Neural cell (in vitro differentiated cells): ENCODE measurements at regions not wholly inside any gene's neighbourhood (a gene's known extent, or its start where the extent isn't known, plus 50 kb on each side); places are given as distances from the start of the nearest gene placed in this dataset.

Experiments
- H2AFZ ChIP-seq: fragments of 200-600, 300-800 bp; sonication (generic), shearing (Covaris generic); 2 replicates; pipeline ENCODE4 v1.6.0; 2014; ENCODE audit warnings: low read depth, mild to moderate bottlenecking, antibody characterized with exemption, low read length, moderate library complexity
- H3F3A ChIP-seq: fragments of 200-600 bp; shearing (Covaris generic); 2 replicates; pipeline ENCODE4 v1.6.1; 2016; ENCODE audit warnings: mild to moderate bottlenecking, moderate library complexity, mixed read lengths, antibody characterized with exemption, low read length; ENCODE audit not compliant: insufficient read depth, poor library complexity, severe bottlenecking
- H3K27ac ChIP-seq: fragments of 200-600, 300-800 bp; sonication (generic), shearing (Covaris generic); 2 replicates; pipeline ENCODE4 v1.5.1; 2014; ENCODE audit warnings: mild to moderate bottlenecking, low read length, moderate library complexity
- H3K27me3 ChIP-seq: fragments of 300-800, 200-600 bp; sonication (generic), shearing (Covaris generic); 2 replicates; pipeline ENCODE4 v1.6.0; 2014; ENCODE audit warnings: mild to moderate bottlenecking, low read depth, low read length, moderate library complexity; ENCODE audit not compliant: insufficient read depth
- H3K36me3 ChIP-seq: fragments of 300-800, 200-600 bp; sonication (generic), shearing (Covaris generic); 2 replicates; pipeline ENCODE4 v1.5.1; 2014; ENCODE audit warnings: mild to moderate bottlenecking, antibody characterized with exemption, low read length, moderate library complexity; ENCODE audit not compliant: insufficient read depth
- H3K4me2 ChIP-seq: fragments of 300-800, 200-600 bp; sonication (generic), shearing (Covaris generic); 2 replicates; pipeline ENCODE4 v1.6.0; 2014; ENCODE audit warnings: mild to moderate bottlenecking, low read length
- H3K4me3 ChIP-seq: fragments of 300-800, 200-600 bp; sonication (generic), shearing (Covaris generic); 2 replicates; pipeline ENCODE4 v1.5.1; 2014; ENCODE audit warnings: mild to moderate bottlenecking, low read length, moderate library complexity
- H3K79me2 ChIP-seq: fragments of 200-600 bp; shearing (Covaris generic); replicated peaks from 2 replicates; pipeline ENCODE4 v1.6.0; 2014; ENCODE audit warnings: mild to moderate bottlenecking, low read length, moderate library complexity; ENCODE audit not compliant: insufficient read depth
- H3K9ac ChIP-seq: fragments of 300-800, 200-600 bp; sonication (generic), shearing (Covaris generic); 2 replicates; pipeline ENCODE4 v1.6.1; 2016; ENCODE audit warnings: mild to moderate bottlenecking, low read length, mixed read lengths
- H3K9me2 ChIP-seq: fragments of 200-600 bp; shearing (Covaris generic); 2 replicates; pipeline ENCODE4 v1.6.1; 2016; ENCODE audit warnings: mild to moderate bottlenecking, low read length, mixed read lengths; ENCODE audit not compliant: insufficient read depth
- H3K9me3 ChIP-seq: fragments of 200-600, 300-800 bp; sonication (generic), shearing (Covaris generic); 2 replicates; pipeline ENCODE4 v1.6.1; 2016; ENCODE audit warnings: mild to moderate bottlenecking, mixed run types, low read length, moderate library complexity, mixed read lengths
- H4K20me1 ChIP-seq: fragments of 200-600 bp; shearing (Covaris generic); 2 replicates; pipeline ENCODE4 v1.6.1; 2016; ENCODE audit warnings: mild to moderate bottlenecking, mixed run types; ENCODE audit not compliant: insufficient read depth
- EP300 ChIP-seq: fragments of 450-650 bp; conservative IDR thresholded peaks from 2 replicates; pipeline ENCODE4 v1.6.1; 2014; ENCODE audit warnings: antibody characterized with exemption, mild to moderate bottlenecking, moderate library complexity; ENCODE audit not compliant: poor library complexity, severe bottlenecking
- EZH2 ChIP-seq: fragments of 200-600, 300-800 bp; shearing (Covaris generic), sonication (generic); IDR thresholded peaks from 2 replicates; pipeline ENCODE4 v1.6.1; 2014; ENCODE audit warnings: antibody characterized with exemption, low read length, borderline replicate concordance, mild to moderate bottlenecking; ENCODE audit not compliant: insufficient read depth, poor library complexity, severe bottlenecking
- MXI1 ChIP-seq: fragments of 450-650 bp; conservative IDR thresholded peaks from 2 replicates; pipeline ENCODE4 v1.6.1; 2014; ENCODE audit warnings: antibody characterized with exemption, mild to moderate bottlenecking; ENCODE audit not compliant: poor library complexity, severe bottlenecking
- POLR2AphosphoS5 ChIP-seq: IDR thresholded peaks from 2 replicates; pipeline ENCODE4 v1.6.1; 2012
- RAD21 ChIP-seq: fragments of 450-650 bp; conservative IDR thresholded peaks from 2 replicates; pipeline ENCODE4 v1.6.1; 2014; ENCODE audit warnings: antibody characterized with exemption, mild to moderate bottlenecking, moderate library complexity
- SMC3 ChIP-seq: fragments of 450-650 bp; conservative IDR thresholded peaks from 2 replicates; pipeline ENCODE4 v1.6.1; 2014; ENCODE audit warnings: antibody characterized with exemption, mild to moderate bottlenecking, moderate library complexity; ENCODE audit not compliant: poor library complexity
- TAF1 ChIP-seq: IDR thresholded peaks from 2 replicates; pipeline ENCODE4 v1.6.1; 2012; ENCODE audit warnings: low read depth
- TF ChIP-seq, protein P1 (sequence below): IDR thresholded peaks from 2 replicates; pipeline ENCODE4 v1.6.1; 2012; ENCODE audit warnings: borderline replicate concordance
- TF ChIP-seq, protein P2 (sequence below): fragments of 450-650 bp; IDR thresholded peaks from 2 replicates; pipeline ENCODE4 v1.5.1; 2014; ENCODE audit warnings: antibody characterized with exemption, mild to moderate bottlenecking, moderate library complexity; ENCODE audit not compliant: poor library complexity, severe bottlenecking

DNA sequence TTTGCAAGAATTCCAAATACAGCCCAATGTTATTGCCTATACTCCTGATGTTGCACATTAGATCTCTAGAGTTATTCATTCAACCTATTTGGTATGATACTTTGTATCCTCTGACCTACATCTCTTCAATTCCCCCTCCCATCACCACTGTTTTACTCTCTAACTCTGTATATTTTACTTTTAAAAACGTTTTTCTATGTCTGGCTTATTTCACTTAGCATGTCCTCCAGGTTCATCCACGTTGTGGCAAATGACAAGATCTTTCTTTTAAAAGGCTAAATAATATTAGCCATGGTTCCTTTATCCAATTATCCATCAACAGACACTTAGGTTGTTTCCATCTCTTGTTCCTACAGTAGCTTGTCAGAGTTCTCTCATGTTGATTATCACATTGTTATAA lies 207.1 kb upstream of the PTGFR start:
- Histone ChIP-seq H3K9me2 (no peaks in the 10 kb centered on the region), H3K4me3 (no peak overlapping the region), H2AFZ (no peak overlapping the region), H4K20me1 (no peaks in the 10 kb centered on the region), H3F3A (no peaks in the 10 kb centered on the region), H3K36me3 (no peaks in the 10 kb centered on the region), H3K27me3 (no peaks in the 10 kb centered on the region), H3K27ac (no peak overlapping the region), H3K9ac (no peak overlapping the region), H3K79me2 (no peaks in the 10 kb centered on the region), H3K9me3 (no peaks in the 10 kb centered on the region), H3K4me2 (no peak overlapping the region)
- TF ChIP-seq MXI1 (no peak), TAF1 (no peak)
- TF ChIP-seq, protein P1, sequence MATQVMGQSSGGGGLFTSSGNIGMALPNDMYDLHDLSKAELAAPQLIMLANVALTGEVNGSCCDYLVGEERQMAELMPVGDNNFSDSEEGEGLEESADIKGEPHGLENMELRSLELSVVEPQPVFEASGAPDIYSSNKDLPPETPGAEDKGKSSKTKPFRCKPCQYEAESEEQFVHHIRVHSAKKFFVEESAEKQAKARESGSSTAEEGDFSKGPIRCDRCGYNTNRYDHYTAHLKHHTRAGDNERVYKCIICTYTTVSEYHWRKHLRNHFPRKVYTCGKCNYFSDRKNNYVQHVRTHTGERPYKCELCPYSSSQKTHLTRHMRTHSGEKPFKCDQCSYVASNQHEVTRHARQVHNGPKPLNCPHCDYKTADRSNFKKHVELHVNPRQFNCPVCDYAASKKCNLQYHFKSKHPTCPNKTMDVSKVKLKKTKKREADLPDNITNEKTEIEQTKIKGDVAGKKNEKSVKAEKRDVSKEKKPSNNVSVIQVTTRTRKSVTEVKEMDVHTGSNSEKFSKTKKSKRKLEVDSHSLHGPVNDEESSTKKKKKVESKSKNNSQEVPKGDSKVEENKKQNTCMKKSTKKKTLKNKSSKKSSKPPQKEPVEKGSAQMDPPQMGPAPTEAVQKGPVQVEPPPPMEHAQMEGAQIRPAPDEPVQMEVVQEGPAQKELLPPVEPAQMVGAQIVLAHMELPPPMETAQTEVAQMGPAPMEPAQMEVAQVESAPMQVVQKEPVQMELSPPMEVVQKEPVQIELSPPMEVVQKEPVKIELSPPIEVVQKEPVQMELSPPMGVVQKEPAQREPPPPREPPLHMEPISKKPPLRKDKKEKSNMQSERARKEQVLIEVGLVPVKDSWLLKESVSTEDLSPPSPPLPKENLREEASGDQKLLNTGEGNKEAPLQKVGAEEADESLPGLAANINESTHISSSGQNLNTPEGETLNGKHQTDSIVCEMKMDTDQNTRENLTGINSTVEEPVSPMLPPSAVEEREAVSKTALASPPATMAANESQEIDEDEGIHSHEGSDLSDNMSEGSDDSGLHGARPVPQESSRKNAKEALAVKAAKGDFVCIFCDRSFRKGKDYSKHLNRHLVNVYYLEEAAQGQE = no peak

DNA sequence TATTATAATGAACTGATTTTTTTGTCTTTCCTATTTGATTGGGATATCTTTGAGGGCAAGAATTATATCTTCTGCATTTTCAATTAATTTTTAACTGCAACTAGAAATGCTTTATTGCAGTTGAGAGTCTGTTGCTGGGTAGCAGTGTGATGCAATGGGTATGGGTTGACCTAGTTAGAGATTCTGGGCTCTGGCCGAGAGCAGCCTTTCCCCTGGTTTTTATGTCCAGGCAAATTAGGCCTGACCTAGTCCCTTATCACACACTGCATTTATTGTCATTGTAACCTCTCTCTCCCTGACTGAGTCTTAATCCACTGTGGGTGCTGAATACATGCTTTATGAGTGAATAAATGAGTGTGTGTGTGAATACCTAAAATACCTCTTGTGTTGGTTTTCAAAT lies 206.4 kb upstream of the PTGFR start:
- no peak overlapping the region for H3K27ac ChIP-seq
- no peak overlapping the region for H3K4me2 ChIP-seq
- TF ChIP-seq EZH2 = no peak
- no peak for TF ChIP-seq POLR2AphosphoS5
- no peak for TF ChIP-seq SMC3
- no peak for TF ChIP-seq RAD21
- TF ChIP-seq MXI1 = no peak
- TF ChIP-seq, protein P1 = no peak
- H3F3A ChIP-seq = no peaks in the 10 kb centered on the region
- no peak overlapping the region for H3K4me3 ChIP-seq
- no peaks in the 10 kb centered on the region for H4K20me1 ChIP-seq
- H3K9me2 ChIP-seq = no peaks in the 10 kb centered on the region
- H2AFZ ChIP-seq = no peak overlapping the region
- H3K27me3 ChIP-seq = no peaks in the 10 kb centered on the region
- no peak overlapping the region for H3K9ac ChIP-seq
- no peaks in the 10 kb centered on the region for H3K79me2 ChIP-seq
- no peaks in the 10 kb centered on the region for H3K9me3 ChIP-seq
- H3K36me3 ChIP-seq = no peaks in the 10 kb centered on the region

DNA sequence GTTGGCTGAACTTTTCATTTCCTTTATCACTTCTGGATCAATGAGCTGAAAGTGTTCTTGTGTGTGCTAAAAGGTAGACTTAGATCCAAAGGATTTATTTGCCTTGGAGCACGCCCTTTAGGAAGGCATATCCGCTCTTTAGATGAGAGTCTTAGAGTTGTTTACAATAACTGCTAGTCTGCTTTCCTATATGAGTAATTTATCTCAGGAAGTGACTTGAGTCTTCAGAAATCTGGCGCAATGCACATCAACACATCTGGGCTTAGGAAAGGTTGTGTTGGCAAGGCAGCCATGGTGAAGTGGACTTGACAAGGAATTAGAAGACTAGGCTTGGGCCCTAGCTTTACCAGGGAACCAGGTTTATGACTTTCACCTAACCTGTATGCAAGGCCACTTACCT lies 204.1 kb upstream of the PTGFR start:
- H3K9me2 ChIP-seq = no peaks in the 10 kb centered on the region
- H3K4me3 ChIP-seq = no peak overlapping the region
- H3K4me2 ChIP-seq = no peak overlapping the region
- H3F3A ChIP-seq = no peaks in the 10 kb centered on the region
- H3K9me3 ChIP-seq = no peaks in the 10 kb centered on the region
- no peaks in the 10 kb centered on the region for H3K27me3 ChIP-seq
- H2AFZ ChIP-seq = no peak overlapping the region
- no peak overlapping the region for H3K27ac ChIP-seq
- no peak overlapping the region for H3K9ac ChIP-seq
- no peaks in the 10 kb centered on the region for H3K79me2 ChIP-seq
- no peaks in the 10 kb centered on the region for H3K36me3 ChIP-seq
- TF ChIP-seq MXI1 (no peak), EP300 (no peak), EZH2 (no peak), RAD21 (no peak), SMC3 (no peak), POLR2AphosphoS5 (no peak), TAF1 (no peak)
- TF ChIP-seq, protein P2, sequence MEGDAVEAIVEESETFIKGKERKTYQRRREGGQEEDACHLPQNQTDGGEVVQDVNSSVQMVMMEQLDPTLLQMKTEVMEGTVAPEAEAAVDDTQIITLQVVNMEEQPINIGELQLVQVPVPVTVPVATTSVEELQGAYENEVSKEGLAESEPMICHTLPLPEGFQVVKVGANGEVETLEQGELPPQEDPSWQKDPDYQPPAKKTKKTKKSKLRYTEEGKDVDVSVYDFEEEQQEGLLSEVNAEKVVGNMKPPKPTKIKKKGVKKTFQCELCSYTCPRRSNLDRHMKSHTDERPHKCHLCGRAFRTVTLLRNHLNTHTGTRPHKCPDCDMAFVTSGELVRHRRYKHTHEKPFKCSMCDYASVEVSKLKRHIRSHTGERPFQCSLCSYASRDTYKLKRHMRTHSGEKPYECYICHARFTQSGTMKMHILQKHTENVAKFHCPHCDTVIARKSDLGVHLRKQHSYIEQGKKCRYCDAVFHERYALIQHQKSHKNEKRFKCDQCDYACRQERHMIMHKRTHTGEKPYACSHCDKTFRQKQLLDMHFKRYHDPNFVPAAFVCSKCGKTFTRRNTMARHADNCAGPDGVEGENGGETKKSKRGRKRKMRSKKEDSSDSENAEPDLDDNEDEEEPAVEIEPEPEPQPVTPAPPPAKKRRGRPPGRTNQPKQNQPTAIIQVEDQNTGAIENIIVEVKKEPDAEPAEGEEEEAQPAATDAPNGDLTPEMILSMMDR = no peak
- TF ChIP-seq, protein P1 = no peak
- no peaks in the 10 kb centered on the region for H4K20me1 ChIP-seq
